ENCODE measurements at regions not wholly inside any gene's neighbourhood (a gene's known extent, or its start where the extent isn't known, plus 50 kb on each side); places are given as distances from the start of the nearest gene placed in this dataset.
A peak's percentile ranks its signal among the peaks of the same experiment; 100 is the strongest.
"Not testable (repeated sequence)": the region's sequence is repeated elsewhere in the genome, so short reads cannot be mapped to it uniquely, and the experiment has no call there.

DNA sequence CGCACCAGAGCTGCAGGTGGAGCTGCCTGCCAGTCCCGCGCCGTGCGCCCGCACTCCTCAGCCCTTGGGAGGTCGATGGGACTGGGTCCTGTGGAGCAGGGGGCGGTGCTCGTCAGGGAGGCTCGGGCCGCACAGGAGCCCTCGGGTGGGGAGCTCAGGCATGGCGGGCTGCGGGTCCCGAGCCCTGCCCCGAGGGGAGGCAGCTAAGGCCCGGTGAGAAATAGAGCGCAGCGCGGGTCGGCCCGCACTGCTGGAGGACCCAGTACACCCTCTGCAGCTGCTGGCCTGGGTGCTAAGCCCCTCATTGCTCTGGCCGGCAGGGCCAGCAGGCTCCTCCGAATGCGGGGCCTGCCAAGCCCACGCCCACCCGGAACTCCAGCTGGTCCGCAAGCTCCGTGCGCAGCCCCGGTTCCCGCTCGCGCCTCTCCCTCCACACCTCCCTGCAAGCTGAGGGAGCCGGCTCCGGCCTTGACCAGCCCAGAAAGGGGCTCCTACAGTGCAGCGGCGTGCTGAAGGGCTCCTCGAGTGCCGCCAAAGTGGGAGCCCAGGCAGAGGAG is 403.7 kb upstream of the KLHL1 start:
- not testable (repeated sequence) for DNase-seq (ENCODE audit: low spot score)

GRCh38 chr13:70505809-70506208 is 397.6 kb upstream of the KLHL1 start:
- DNase-seq (ENCODE audit: low spot score) = no peak

GRCh38 chr13:70502944-70503343 is 394.7 kb upstream of the KLHL1 start:
- no peak for DNase-seq (ENCODE audit: low spot score)

DNA sequence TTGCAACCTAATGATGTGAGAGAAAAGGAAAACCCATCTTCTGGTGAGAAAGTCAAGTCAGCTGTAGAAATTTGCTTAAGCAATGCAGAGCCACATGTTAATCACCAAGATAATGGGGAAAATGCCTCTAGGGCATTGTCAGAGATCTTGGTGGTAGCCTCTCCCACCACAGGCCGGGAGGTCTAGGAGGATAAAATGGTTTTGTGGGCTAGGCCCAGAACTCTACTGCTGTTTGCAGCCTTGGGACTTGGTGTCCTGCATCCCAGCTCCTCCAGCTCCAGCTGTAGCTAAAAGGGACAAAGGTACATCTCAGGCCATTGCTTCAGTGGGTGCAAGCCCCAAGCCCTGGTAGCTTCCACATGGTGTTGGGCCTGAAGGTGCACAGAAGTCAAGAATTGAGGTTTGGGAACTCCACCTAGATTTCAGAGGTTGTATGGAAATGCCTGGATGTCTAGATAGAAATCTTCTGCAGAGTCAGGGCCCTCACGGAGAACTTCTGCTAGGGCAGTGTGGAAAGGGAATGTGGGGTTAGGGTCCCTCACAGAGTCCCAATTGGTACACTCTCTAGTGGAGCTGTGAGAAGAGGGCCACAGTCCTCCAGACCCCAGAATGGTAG is 382.2 kb upstream of the KLHL1 start:
- DNase-seq (ENCODE audit: low spot score) = no peak

DNA sequence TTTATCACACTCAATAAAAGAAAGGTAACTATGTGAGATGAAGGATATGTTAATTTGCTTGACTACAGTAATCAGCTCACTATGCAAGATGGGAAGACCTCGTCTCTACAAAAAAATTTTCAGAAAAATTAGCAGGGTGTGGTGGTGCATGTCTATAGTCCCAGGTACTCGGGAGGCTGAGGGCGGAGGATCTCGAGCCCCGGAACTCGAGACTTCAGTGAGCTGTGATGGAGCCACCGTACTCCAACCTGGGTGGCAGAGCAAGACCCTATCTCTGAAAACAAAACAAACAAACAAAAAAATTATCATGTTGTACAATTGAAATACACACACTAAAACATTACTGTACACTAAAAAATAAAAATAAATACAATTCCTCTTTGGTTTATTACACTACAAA is 376.7 kb upstream of the KLHL1 start:
- no peak for DNase-seq (ENCODE audit: low spot score)

- no peak for DNase-seq (ENCODE audit: low spot score)
Observed at GRCh38 chr13:70483599-70484276, 375.5 kb upstream of the KLHL1 start.

- no peak for DNase-seq (ENCODE audit: low spot score)
Observed at GRCh38 chr13:70473907-70474306, 365.7 kb upstream of the KLHL1 start.

DNA sequence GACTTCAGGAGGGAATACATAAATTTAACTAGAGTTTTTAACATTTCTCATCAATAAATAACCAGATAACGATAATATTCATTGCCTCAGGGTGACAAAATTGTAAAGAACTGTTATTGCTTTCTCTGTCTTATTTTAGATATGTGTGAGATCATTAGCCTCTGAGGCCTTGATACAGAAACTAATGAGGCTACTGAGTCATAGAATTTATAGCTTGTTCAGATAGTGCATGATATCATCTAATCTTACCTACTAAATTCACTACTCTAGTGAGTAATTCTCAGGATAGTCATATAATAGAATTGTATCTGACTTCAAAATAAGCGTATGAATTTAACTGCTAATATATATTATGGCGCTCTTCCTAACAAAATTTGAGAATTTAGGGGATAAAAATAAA is 360.8 kb upstream of the KLHL1 start:
- DNase-seq (ENCODE audit: low spot score) = no peak

DNA sequence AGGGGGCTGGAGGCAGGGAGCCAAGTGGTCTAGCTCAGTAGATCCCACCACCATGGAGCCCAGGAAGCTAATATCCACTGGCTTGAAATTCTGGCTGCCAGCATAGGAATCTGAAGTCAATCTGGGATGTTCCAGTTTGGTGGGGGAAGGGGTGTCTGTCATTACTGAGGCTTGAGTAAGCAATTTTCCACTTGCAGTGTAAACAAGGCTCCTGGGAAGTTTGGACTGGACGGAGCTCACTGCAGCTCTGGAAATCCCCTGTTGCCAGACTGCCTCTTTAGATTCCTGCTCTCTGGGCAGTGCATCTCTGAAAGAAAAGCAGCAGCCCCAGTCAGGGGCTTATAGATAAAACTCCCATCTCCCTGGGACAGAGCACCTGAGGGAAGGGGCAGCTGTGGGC is 349.2 kb upstream of the KLHL1 start:
- DNase-seq (ENCODE audit: low spot score) = no peak

- no peak for DNase-seq (ENCODE audit: low spot score)
Observed at GRCh38 chr13:70448820-70449219, 340.6 kb upstream of the KLHL1 start.

DNA sequence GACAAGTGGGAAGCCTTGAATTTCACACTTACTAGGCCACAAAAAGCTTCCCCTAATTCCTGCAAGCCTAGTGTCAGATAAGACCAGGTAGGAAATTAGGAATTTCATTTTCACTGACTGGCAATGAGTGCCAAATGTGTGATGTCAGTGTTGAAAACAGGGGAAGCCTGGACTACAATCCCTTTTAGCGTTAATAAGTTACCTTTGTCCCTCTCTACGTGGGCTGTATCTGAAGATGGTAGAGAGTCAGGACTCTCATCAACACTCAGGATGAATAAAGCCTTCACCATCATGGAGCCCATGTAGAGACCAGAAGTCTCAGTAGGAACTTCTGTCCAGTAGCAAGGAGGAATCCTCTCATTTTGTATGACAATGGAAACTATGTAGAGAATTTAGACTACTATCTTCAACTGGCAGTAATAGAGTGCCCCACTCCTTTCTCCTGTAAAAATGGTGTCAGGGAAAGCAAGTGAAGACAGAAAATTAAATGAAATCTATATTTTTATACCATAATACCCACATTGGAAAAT is 324.1 kb upstream of the KLHL1 start:
- DNase-seq (ENCODE audit: low spot score) = no peak

DNA sequence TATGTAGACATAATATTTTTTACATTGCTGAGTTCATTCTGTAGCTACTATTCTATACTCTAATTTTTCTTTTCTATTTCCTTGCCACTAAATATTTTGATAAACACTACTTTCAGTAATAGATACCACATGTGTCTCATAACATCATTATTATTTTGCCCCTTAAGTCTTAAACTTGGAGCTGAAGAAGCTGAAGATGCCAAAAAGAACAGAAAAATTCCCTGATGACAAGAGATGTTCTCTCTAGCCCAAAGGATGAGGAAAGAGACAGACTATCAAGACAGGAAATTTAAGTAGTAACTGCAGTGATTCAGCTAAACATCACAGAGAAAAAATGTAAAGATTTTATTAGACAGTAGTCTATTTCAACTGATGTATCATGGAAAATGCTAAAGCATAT is 322.0 kb upstream of the KLHL1 start:
- DNase-seq (ENCODE audit: low spot score) = no peak

DNA sequence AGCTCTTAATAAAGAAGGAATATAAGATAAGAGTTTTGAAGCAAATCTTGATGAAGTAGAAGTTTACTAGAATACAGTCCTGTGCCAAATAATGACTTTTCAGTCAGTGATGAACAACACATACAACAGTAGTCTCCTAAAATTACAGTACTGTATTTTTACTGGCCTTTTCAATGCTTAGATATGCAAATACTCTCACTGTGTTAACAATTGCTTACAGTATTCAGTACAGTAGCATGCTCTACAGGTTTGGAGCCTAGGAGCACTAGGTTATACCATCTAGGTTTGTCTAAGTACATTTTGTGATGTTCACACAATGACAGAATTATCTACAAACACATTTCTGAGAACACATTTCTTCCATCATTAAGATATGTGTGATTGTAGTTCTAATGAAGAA is 316.7 kb upstream of the KLHL1 start:
- no peak for DNase-seq (ENCODE audit: low spot score)

DNA sequence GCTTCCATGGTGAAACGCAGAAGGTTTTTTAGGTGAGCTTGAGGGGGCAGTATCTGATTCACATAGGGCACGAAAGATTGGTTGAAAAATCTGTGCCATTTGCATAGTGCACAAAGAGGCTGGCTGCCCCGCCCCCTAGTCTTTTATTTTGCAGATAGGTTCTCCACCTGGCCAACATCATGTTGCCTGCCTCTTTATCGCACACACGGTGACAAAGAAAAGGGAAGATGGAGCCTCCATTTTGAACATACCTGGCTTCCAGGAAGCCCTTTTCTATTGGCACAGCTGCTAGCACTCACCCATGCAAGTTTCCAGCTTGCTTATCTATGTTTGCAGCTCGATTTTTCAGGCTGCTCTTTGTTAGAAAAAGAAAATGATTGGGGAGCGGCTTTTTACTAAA is 316.2 kb upstream of the KLHL1 start:
- no peak for DNase-seq (ENCODE audit: low spot score)

DNA sequence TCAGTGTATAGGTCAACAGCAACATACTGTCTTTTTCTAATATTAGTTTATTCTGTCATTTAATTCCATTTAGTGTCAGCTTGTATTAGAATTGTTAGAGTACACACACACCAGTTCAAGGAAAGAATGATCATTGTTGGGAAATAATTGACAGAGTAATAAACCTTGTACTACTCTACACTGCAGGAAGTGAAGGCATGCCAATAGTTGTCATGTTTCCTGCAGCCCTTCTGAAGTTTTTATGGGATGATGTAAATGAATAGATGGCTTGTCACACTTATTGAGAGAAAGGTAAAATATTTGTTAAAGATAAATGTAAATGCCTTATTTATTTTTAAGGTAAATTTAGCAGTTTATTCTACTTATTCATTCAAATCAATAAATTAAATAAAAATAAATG is 306.9 kb upstream of the KLHL1 start:
- peak; percentile 2 for DNase-seq (ENCODE audit: low spot score)

DNA sequence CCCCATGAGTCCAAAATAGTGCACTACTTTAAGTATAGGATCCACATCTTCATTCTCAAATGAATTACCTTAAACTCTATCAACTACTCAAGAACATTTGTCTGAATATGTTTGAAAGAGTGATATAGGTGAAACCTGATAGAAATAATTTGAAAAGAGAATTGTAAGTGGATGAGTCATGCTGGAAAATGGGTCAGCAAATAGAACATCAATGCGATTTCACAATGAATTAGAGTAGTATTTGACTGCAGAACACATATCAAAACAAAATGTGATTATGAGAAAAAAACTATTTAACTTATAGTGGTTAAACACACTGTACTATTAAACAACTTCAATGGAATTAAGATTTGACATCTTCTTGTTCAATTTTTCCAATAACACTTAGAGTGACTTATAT is 300.6 kb upstream of the KLHL1 start:
- no peak for DNase-seq (ENCODE audit: low spot score)

- no peak for DNase-seq (ENCODE audit: low spot score)
Observed at GRCh38 chr13:70407486-70407885, 299.2 kb upstream of the KLHL1 start.

DNA sequence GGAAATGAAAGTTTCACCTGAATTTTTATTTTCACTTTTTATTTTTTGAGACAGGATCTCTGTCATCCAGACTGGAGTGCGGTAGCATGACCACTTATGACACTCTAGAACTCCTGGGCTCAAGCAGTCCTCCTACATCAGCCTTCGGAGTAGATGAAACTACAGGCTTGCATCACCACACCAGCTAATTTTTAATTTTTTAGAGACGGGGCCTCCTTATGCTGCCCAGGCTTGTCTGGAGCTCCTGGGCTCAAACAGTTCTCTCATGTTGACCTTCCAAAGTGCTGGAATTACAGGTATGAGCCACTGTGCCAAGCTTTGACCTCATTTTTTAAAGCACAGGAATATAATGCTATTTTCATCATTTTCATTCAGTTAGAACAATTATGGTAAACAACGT is 297.0 kb upstream of the KLHL1 start:
- no peak for DNase-seq (ENCODE audit: low spot score)

DNA sequence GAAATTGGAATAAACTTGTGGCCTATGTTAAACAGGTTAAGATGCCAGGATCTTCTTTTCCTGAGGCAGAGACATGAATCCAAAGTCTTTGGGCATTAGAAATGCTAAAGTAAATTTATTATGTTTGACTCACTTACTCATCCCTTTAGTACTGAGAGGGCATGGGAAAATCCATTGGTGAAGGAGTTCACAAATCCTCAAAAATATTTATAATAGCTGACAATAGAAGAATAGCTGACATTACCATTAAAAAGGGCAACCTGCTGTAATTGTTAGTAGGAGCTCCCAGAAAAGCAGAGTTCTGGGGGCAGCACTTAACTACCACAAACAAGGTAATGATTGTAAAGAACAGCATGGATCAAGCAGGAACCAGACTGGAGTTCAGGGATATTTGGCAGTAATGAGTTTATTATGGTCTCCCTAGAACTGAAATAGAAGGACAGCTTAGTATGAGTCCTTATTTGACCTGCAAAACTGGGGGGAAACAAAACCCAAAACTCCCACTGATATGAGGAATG is 285.8 kb upstream of the KLHL1 start:
- DNase-seq (ENCODE audit: low spot score) = no peak

DNA sequence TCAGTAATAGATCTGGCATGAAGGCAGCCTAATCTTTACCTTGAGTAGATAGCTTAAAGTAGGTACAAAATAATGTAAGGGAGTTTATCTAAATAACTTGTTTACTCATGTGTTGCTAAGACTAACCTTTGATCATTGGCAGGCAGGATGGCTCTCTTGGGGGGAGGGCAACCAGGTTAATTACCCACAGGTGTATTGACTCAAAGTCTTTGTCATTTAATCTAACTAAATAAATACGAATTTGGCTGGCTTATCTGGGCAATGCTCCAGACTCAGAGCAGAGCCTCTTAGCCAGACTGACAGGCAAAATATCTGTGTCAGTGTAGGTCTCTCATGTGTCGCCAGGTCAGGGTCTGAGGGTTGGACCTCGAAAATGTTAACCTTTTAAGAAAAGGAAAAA is 283.4 kb upstream of the KLHL1 start:
- DNase-seq (ENCODE audit: low spot score) = no peak

DNA sequence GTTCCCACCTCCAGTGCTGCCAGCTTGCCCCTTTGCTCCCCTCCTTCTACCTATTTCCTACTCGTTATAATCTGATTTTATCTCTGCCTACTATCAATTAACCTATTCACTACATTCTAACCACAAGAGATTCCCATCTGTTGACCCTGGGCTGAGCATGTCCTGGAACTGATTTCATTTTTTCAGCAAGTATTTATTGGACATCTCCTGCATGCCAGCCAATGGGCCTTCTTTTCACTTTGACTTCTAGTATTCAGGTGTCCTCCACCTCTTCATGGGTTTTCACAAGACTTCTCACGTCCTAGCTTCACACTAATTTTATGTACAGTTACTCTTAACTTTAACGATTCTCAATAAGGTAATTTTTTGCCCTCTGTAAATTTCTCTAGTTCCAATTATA is 282.7 kb upstream of the KLHL1 start:
- no peak for DNase-seq (ENCODE audit: low spot score)

DNA sequence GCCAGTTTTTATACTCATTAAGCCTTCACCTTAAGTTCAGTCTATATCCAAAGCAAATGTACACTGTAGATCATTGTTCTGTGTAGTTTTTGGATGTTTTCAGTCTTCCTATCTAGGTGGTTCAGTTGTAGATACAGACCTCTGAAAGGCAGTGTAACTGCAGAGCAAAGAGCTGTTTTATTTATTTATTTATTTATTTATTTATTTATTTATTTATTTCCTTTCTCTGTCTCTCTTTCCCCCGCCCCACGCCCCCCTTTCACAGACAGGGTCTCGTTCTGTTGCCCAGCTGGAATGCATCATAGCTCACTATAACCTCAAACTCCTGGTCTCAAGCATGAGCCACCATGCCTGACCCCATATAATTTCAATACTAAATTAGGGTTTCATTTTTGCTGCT is 281.8 kb upstream of the KLHL1 start:
- DNase-seq (ENCODE audit: low spot score) = no peak

DNA sequence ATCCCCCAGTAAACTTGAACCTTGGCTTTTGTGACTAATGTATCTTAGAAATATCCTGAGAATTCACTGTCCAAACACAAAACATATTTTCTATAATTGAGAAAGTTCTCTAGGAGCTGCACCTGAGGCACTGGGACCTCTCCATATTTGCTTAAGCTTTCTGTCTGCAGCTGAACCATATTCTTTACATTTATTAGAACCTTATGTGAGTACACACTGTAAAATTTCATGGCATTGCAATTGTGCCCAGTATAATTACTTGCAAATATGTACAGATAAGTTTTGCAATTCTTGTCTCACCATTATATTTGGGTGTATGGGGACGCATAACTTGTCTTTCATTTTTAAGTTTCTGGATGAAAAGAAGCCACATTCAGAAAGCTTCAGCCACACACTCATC is 280.7 kb upstream of the KLHL1 start:
- DNase-seq (ENCODE audit: low spot score) = no peak

GRCh38 chr13:70386919-70387318 is 278.7 kb upstream of the KLHL1 start:
- DNase-seq (ENCODE audit: low spot score) = no peak

All from HuH-7.5 (cell line).